Choroid plexus epithelial cell (primary cell): ENCODE measurements at regions not wholly inside any gene's neighbourhood (a gene's known extent, or its start where the extent isn't known, plus 50 kb on each side); places are given as distances from the start of the nearest gene placed in this dataset.

Experiments
- DNase-seq: peaks from one replicate; pipeline ENCODE4 v3.0.0-alpha.2; 2010; ENCODE audit warnings: low read depth
- H3K4me3 ChIP-seq: 2 replicates; pipeline ENCODE4 v1.5.1; 2011; ENCODE audit warnings: low read depth, mild to moderate bottlenecking, control low read depth, low read length, moderate library complexity
- CTCF ChIP-seq: conservative IDR thresholded peaks from 2 replicates; pipeline ENCODE4 v1.5.1; 2011; ENCODE audit warnings: low read depth, mild to moderate bottlenecking, control low read depth, inconsistent platforms, low read length, moderate library complexity

GRCh38 chr16:64469906-64470702, 651.8 kb downstream of the CDH11 start:
- peak; percentile 61 for TF ChIP-seq CTCF
- peak; percentile 55 for DNase-seq
- no peak overlapping the region for H3K4me3 ChIP-seq

- no peak for DNase-seq
- TF ChIP-seq CTCF, result no peak
- no peak overlapping the region for H3K4me3 ChIP-seq
These were observed 652.5 kb downstream of the CDH11 start for GRCh38 chr16:64469351-64469750.

- no peak for DNase-seq
- TF ChIP-seq CTCF, result no peak
- H3K4me3 ChIP-seq, result no peak overlapping the region
These were observed 653.3 kb downstream of the CDH11 start for GRCh38 chr16:64468515-64469090.

GRCh38 chr16:64459821-64460220, 662.0 kb downstream of the CDH11 start:
- H3K4me3 ChIP-seq, result no peak overlapping the region
- no peak for TF ChIP-seq CTCF
- peak; percentile 89 for DNase-seq

- peak; percentile 25 for DNase-seq
- no peak for TF ChIP-seq CTCF
- H3K4me3 ChIP-seq, result no peak overlapping the region
These were observed 662.5 kb downstream of the CDH11 start for GRCh38 chr16:64459402-64459801.

GRCh38 chr16:64455275-64455674, 666.6 kb downstream of the CDH11 start:
- peak; percentile 41 for TF ChIP-seq CTCF
- no peak overlapping the region for H3K4me3 ChIP-seq
- peak; percentile 72 for DNase-seq

GRCh38 chr16:64453646-64454045, 668.2 kb downstream of the CDH11 start:
- TF ChIP-seq CTCF, result no peak
- peak; percentile 35 for DNase-seq

More at GRCh38 chr16:64453646-64454045, 668.2 kb downstream of the CDH11 start:
- no peak overlapping the region for H3K4me3 ChIP-seq
